ENCODE measurements at regions not wholly inside any gene's neighbourhood (a gene's known extent, or its start where the extent isn't known, plus 50 kb on each side); places are given as distances from the start of the nearest gene placed in this dataset.

DNA sequence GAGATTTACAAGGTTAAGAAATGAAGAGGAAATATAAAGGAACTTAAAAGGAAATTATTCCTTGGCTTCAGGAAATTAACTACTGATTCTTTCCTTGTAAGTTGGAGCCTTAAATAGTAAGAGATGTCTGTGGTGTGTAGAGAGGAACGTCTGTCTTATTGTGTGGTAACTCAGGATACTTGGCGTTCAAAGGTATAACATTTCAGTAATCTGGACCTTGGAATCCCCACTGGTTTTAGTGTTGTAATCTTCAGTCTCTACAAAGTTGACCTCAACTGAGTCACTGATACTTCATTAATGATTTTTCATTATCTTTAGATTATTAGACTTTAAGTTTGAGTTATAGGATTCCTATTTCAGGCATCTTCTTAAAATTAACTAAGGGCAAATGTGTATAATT is 79.1 kb upstream of the LSM6 start:
- TF ChIP-seq, protein P1, sequence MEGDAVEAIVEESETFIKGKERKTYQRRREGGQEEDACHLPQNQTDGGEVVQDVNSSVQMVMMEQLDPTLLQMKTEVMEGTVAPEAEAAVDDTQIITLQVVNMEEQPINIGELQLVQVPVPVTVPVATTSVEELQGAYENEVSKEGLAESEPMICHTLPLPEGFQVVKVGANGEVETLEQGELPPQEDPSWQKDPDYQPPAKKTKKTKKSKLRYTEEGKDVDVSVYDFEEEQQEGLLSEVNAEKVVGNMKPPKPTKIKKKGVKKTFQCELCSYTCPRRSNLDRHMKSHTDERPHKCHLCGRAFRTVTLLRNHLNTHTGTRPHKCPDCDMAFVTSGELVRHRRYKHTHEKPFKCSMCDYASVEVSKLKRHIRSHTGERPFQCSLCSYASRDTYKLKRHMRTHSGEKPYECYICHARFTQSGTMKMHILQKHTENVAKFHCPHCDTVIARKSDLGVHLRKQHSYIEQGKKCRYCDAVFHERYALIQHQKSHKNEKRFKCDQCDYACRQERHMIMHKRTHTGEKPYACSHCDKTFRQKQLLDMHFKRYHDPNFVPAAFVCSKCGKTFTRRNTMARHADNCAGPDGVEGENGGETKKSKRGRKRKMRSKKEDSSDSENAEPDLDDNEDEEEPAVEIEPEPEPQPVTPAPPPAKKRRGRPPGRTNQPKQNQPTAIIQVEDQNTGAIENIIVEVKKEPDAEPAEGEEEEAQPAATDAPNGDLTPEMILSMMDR (IDR thresholded peaks at IDR 0.05): no peak
- TF ChIP-seq POLR2AphosphoS5 (IDR thresholded peaks at IDR 0.05) (no peak), POLR2A (IDR thresholded peaks at IDR 0.05) (no peak), EP300 (IDR thresholded peaks at IDR 0.05) (no peak)
- no peaks in the 10 kb centered on the region for H3K36me3 ChIP-seq
- no peak overlapping the region for H3K27ac ChIP-seq
- no peak for DNase-seq
- no peak overlapping the region for H3K4me3 ChIP-seq
- no peaks in the 10 kb centered on the region for H3K9me3 ChIP-seq
- 75 to 87% (median 82%) methylated on average over 2 of the region's 2 CpGs for WGBS, 5 donors
- no peaks in the 10 kb centered on the region for H3K27me3 ChIP-seq
- H3K4me1 ChIP-seq: no peaks in the 10 kb centered on the region
- intact Hi-C loops (cut with DNase I; ENCODE audit: low total_unique reads): no loop called here

DNA sequence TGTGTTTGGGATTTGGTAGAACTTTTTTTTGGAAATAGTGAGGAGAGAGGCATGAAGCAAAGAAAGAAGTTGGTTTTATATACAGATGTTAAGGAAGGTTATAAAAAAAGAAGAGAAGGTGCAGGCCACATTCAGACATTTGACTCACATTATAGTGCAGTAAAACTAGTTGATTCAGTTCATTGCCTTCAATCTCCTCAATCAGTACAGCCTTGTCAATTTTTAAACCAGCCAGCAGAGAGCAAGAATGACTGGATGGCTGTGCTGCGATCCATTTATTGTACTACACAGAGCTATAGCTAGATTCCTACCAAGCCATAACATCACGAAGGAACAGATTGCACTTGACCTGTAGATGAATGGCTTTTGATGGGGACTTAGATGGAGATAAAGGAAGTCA is 79.7 kb upstream of the LSM6 start:
- no peaks in the 10 kb centered on the region for H3K4me1 ChIP-seq
- DNase-seq: no peak
- intact Hi-C loops (cut with DNase I; ENCODE audit: low total_unique reads): no loop called here
- H3K4me3 ChIP-seq: no peak overlapping the region
- no peaks in the 10 kb centered on the region for H3K36me3 ChIP-seq
- H3K9me3 ChIP-seq: no peaks in the 10 kb centered on the region
- WGBS, 5 donors: 77 to 90% (median 86%) methylated on average over 2 of the region's 2 CpGs
- TF ChIP-seq, protein P1 (IDR thresholded peaks at IDR 0.05): no peak
- no peak for TF ChIP-seq EP300 (IDR thresholded peaks at IDR 0.05)
- TF ChIP-seq POLR2AphosphoS5 (IDR thresholded peaks at IDR 0.05): no peak
- TF ChIP-seq POLR2A (IDR thresholded peaks at IDR 0.05): no peak
- H3K27ac ChIP-seq: no peak overlapping the region
- no peaks in the 10 kb centered on the region for H3K27me3 ChIP-seq

DNA sequence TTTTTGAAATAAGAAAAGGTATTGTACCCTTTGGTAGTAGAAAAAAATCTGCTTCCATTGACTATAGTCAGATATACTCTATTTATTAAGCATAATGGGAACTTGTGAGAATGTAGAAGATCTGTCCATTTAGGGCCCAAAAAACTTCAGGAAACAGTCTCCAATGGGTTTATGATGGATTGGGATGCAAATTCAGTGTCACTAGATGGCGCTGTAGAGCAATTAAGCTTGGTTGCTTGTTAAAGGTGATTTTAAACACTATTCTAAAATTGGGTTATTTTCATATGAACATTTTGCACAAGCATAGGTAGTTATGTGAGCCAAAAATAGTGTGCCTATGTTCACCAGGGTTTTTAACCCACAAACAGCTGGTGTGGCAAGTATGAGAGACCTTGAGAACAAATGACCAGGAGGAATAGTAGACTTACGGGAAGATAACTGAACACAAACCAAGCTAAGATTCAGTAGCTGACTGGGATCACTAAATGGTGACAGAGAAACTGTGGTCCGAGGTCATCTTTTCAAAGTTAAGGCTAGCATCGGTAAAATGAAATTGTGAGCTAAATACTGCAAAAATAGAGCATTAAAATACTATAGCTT is 80.3 kb upstream of the LSM6 start:
- Histone ChIP-seq H3K4me3 (no peak overlapping the region), H3K4me1 (no peaks in the 10 kb centered on the region), H3K36me3 (no peaks in the 10 kb centered on the region), H3K9me3 (no peaks in the 10 kb centered on the region), H3K27me3 (no peaks in the 10 kb centered on the region), H3K27ac (no peak overlapping the region)
- DNase-seq: peak in 1 of 2 donors; percentile 67
- WGBS, 5 donors: 55 to 61% (median 59%) methylated on average over 4 of the region's 4 CpGs
- TF ChIP-seq POLR2A (IDR thresholded peaks at IDR 0.05): no peak
- TF ChIP-seq, protein P1 (IDR thresholded peaks at IDR 0.05): peak in 5 of 7 experiments; percentile 17 to 52 (median 26)
- intact Hi-C loops (cut with DNase I; ENCODE audit: low total_unique reads): no loop called here

DNA sequence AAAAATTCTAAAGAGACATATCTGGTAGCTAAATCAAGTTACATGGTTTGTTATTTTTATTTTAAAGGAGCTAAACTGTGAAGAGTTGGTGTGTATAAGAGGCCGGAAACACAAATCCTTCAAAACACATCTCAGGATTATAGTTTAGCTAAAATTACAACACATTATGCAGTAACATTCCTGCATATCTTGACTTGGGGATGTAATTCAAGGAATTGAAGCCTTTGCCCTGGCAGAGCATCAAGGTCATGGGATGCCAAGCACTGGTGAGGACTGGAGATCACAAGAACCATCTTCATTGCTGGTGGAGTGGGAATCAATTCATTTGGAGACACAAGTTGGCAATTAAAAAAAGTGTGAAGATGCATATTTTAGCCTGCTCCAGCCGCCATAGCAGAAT is 86.8 kb upstream of the LSM6 start:
- Histone ChIP-seq H3K9me3 (no peaks in the 10 kb centered on the region), H3K4me1 (no peaks in the 10 kb centered on the region), H3K27me3 (no peaks in the 10 kb centered on the region), H3K27ac (no peak overlapping the region), H3K36me3 (no peaks in the 10 kb centered on the region), H3K4me3 (no peak overlapping the region)
- no peak for DNase-seq
- WGBS, 5 donors: 85 to 96% (median 93%) methylated on average over 2 of the region's 2 CpGs
- TF ChIP-seq, protein P1 (IDR thresholded peaks at IDR 0.05): no peak
- no peak for TF ChIP-seq POLR2A (IDR thresholded peaks at IDR 0.05)
- no peak for TF ChIP-seq EP300 (IDR thresholded peaks at IDR 0.05)
- TF ChIP-seq POLR2AphosphoS5 (IDR thresholded peaks at IDR 0.05): no peak
- intact Hi-C loops (cut with DNase I; ENCODE audit: low total_unique reads): no loop called here
